NCI-H82 treated with DMSO at 0.1 percent for 48 hours (cell line): ENCODE measurements at regions not wholly inside any gene's neighbourhood (a gene's known extent, or its start where the extent isn't known, plus 50 kb on each side); places are given as distances from the start of the nearest gene placed in this dataset.
A peak's percentile ranks its signal among the peaks of the same experiment; 100 is the strongest.
"Not testable (repeated sequence)": the region's sequence is repeated elsewhere in the genome, so short reads cannot be mapped to it uniquely, and the experiment has no call there.

ENCODE experiments used
- DNase-seq: peaks from one replicate; lab custom pipeline; 2025; ENCODE audit not compliant: unreplicated experiment; lab: John Stamatoyannopoulos, UW

DNA sequence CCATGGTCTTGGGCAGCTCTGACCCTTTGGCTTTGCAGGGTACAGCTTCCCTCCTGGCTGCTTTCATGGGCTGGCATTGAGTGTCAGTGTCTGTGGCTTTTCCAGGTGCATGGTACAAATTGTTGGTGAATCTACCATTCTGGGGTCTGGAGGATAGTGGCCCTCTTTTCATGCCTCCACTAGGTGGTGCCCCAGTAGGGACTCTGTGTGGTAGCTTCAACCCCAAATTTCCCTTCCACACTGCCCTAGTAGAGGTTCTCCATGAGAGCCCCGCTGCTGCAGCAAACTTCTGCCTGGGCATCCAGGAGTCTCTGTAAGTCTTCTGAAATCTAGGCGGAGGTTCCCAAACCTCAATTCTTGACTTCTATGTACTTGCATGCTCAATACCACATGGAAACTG is 494.5 kb upstream of the LRRC7 start:
- no peak for DNase-seq

GRCh38 chr1:69076631-69077030 is 491.1 kb upstream of the LRRC7 start:
- DNase-seq, result no peak

DNA sequence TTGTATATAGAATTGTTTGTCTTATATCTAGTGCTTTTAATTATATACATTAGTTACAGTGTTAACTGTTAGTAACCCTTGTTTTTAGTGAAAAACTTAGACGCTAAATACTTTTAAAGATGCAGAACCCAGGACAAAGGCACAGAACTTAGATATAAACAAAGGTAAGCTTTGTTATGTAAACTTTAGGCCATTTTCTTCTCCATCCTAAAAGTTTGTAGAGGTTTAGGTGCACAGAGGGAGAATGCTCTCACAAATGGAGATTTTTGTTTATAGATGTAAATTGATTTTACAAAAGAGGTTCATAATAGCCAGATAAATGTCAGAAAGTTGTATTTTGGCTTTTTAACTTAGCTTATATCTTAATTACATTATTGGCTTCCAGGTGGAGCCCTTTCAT is 490.5 kb upstream of the LRRC7 start:
- DNase-seq, result no peak

- DNase-seq, result no peak
Measured at GRCh38 chr1:69077633-69078032, 490.1 kb upstream of the LRRC7 start.

DNA sequence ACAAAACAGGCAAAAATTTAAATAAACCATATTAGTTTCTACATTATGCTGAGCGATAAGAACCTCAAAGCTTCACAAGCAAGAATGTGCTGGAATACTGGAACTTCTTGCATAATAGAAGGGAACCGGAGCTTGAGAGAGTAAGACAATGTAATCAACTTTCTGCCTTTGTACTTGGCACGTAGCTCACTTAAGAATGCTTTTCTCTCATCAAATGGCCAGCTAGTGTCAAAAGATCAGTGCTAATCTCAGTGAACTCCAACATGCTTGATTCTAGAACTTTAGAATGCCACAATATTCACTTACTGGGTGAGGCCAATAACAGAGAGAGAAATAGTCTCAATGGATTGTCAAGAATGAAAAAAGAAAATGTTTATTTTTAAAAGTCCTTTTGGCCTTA is 486.1 kb upstream of the LRRC7 start:
- no peak for DNase-seq

GRCh38 chr1:69082312-69082711 is 485.4 kb upstream of the LRRC7 start:
- no peak for DNase-seq

DNA sequence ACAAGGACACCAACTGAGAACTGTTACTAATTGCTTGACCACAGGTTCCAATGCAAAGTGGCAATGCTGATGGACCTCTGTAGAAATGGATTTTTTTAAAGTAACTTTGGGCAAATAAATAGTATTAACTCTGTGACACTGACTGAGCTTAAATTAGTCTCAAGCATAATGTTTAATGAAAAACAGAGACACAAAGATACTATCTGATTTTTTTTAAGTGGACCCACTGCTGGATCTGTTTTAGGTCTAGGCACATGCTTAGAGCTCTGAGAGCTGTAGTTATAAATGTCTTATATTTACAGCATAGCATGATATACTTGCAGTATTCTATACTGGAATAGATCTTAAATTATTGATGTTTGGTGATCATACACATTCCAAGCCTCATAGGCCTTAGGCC is 481.6 kb upstream of the LRRC7 start:
- no peak for DNase-seq

GRCh38 chr1:69088571-69088970 is 479.2 kb upstream of the LRRC7 start:
- DNase-seq, result no peak

DNA sequence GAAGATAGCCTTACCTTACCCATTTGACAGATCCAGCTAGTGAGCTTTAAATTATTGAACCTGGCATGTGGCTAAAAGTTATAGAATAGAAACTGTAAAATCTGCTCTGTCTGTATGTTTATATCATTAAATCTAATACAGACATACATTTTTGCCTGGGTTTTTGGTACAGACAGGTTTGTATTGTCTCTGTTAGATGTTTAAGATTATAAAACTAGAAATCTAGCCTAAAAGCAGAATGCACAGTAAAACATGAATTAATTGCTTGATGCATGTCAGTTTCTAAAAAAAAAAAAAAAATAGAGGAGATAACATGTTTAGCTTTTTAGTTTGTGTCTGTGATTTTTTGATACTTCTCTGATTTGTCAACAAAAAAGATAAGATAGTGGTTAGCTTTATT is 477.6 kb upstream of the LRRC7 start:
- no peak for DNase-seq

DNA sequence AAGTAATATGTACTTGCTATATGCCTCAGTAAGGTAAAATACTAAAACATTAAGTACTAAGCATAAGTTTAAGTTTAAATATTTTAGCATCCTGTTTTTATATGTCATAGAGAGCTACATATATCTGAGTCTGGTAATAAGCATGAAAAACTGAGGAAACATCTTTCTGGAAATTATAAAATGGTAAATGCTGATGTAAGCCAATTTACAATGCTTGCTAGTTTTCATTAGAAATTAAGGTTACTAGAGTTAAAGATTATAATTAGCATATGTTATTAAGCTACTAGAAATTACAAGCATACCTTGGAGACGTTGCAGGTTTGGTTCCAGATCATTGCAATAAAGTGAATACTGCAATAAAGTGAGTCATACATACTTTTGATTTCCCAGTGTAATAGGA is 477.0 kb upstream of the LRRC7 start:
- DNase-seq, result no peak

- not testable (repeated sequence) for DNase-seq
Measured at GRCh38 chr1:69102058-69102457, 465.7 kb upstream of the LRRC7 start.

- no peak for DNase-seq
Measured at GRCh38 chr1:69103213-69103612, 464.5 kb upstream of the LRRC7 start.

GRCh38 chr1:69103705-69104385 is 463.9 kb upstream of the LRRC7 start:
- no peak for DNase-seq

GRCh38 chr1:69104894-69105293 is 462.8 kb upstream of the LRRC7 start:
- DNase-seq, result no peak

DNA sequence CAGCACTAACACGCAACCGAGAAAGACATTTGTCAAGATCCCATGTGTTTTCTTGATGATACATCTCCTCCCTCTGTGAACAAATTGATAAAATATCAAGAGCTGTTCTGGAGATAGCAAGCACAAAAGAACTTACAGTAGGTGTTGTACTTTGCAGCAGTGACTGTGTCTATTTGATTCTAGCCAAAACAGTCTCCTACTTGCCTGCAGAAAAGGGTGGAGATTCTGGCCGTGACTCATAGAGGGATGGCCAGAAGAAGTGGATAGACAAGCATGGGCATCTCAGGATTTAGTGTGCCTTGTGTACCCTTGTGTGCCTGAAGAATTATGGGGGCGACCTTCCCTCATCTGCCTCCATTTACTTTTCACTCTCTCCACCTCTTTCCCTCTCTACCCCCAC is 458.4 kb upstream of the LRRC7 start:
- no peak for DNase-seq

GRCh38 chr1:69110851-69111250 is 456.9 kb upstream of the LRRC7 start:
- peak; percentile 47 for DNase-seq

- not testable (repeated sequence) for DNase-seq
Measured at GRCh38 chr1:69120126-69120741, 447.5 kb upstream of the LRRC7 start.

DNA sequence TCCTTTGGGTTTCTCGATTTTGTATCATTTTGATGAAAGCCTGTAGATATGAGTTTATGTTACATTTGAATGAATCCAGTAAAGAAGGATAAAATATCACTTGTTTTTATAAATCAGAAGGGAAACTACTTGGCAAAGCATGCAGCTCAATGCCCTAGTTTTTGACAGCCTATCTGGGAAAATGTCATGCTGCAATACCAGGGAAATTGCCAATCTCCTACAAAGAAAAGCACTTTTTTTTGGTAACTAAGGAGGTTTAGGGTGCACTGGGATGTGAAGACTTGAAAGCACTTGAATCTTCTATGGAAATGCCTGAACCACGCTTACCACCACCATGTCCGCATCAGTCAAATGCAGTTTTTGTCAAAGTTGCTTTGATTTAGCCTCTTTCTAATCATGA is 446.9 kb upstream of the LRRC7 start:
- no peak for DNase-seq

GRCh38 chr1:69121723-69122122 is 446.0 kb upstream of the LRRC7 start:
- no peak for DNase-seq

GRCh38 chr1:69122373-69122772 is 445.3 kb upstream of the LRRC7 start:
- no peak for DNase-seq

DNA sequence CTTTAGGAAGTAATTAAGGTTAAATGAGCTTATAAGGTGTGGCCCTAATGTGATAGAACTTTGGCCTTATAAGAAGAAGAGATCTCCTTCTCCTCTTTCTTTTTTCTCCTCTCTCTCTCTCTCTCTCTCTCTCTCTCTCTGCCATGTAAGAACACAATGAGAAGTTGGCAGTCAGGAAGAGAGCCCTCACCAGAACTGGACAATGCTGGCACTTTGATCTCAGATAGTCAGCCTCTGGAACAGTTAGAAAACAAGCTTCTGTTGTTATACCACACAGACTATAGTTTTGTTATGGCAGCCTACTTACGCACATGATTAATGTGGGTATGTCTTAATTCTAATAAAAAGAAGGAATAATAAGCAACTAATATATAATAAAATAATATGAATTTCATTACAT is 444.2 kb upstream of the LRRC7 start:
- DNase-seq, result no peak

- no peak for DNase-seq
Measured at GRCh38 chr1:69126796-69127195, 440.9 kb upstream of the LRRC7 start.

DNA sequence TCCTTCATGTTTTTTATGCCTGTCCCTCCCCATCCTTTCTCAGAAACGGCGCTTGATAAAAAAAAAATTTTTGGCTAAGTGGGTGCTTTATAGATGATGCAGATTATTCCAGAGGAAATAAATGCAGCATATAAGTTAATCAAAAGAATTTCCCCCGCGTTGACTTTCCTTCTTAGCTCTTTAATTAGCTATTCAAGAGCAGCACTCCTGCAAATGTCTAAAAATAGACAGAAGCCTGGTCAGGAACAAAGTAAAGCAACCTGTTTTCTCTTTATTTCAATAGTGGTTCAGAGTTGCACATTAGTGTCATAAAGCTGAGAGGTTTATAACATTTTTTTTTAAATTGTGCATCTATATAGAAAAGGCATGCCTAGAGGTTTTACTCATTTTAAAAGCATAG is 439.5 kb upstream of the LRRC7 start:
- DNase-seq, result no peak
